Glomerular visceral epithelial cell (primary cell): ENCODE measurements at regions not wholly inside any gene's neighbourhood (a gene's known extent, or its start where the extent isn't known, plus 50 kb on each side); places are given as distances from the start of the nearest gene placed in this dataset.
A peak's percentile ranks its signal among the peaks of the same experiment; 100 is the strongest.

Experiments
- DNase-seq: peaks from one replicate; pipeline ENCODE4 v3.0.0-alpha.2; 2016; ENCODE audit errors: extremely low spot score

- no peak for DNase-seq
These were observed 304.4 kb upstream of the C2CD4B start for GRCh38 chr15:62469478-62469873.

DNA sequence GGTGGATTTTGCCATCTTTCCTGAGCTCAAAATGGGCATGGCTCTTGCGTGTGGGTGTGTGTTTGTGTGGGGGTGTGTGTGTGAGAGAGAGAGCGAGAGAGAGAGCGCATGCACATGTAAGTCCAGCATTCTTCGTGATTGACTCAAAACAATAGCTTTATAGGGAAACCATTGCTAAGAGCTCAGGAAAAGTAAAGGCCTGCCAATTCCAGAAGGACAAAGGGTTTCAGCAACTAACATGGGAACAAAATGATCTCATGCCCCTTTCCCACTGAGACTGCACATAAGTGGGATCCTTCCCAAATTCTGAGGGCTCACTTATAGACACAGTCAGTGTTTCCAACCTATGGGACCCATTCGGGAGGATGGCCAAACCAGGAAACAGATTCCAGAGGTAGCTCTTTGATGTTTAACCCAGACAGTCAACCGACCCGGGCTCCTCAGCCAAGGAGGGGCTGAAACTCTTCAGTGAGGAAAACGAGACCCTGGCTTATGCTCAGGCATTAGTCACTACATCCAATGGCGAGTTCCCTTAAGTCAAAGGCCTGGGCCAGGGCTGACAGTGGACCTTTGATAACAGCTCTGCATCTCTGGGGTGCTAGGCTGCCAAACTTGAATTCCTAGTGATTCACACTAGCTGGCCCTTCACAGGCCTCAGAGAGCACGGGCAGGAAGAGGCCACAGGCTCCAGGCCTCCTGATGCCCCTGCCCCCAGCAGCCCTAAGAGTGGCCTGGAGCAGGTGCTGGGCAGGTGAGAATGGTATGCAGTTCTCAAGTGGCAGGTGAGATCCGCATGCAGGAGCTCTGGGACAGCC lies 305.0 kb upstream of the C2CD4B start:
- DNase-seq = peak; percentile 31

- no peak for DNase-seq
These were observed 307.7 kb upstream of the C2CD4B start for GRCh38 chr15:62472616-62473299.

DNA sequence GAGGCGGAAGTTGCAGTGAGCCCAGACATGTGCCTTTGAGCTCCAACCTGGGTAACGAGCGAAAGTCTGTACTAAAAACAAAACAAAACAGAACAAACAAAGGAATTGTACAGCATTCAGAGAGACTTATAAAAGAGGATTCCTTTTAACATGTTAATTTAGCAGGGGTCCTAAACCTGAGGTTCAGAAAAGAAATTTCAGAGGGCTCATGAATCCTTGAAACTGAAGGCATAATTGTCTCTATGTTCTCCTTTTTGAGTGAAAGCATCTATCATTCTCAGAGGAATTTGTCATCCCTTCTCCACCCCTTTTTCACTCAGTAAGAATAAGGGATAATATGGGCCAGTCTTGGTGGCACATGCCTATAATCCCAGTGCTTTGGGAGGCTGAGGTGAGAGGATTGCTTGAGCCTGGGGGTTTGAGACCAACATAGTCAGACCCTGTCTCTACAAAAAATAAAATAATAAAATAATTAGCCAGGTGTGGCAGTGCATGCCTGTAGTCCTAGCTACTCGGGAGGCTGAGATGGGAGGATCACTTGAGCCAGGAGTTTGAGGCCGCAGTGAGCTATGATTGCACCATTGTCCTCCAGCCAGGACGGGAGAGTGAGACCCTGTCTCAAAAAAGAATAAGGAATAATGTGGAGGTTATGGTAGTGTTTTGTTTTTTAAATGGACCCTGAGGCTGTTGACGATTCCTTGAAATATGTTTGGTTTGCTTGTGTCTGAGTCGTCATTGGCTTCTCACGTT lies 309.1 kb upstream of the C2CD4B start:
- no peak for DNase-seq

DNA sequence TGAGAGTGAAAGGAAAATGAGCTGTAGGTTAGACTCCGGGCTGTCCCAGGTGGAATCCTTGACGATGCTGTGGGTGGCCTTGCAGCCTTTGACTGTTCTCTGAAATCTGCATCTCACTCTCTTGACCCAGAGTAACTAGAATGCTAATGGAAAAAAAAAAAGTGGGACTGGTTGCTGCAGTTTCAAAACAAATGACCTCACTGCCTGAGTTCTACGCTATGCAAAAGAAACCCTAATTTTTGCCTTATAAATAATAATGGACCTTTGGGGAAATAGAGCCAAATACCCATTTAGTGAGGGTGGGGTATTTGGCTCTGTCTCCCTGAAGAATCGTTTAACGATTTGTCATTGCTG lies 309.7 kb upstream of the C2CD4B start:
- DNase-seq = no peak

DNA sequence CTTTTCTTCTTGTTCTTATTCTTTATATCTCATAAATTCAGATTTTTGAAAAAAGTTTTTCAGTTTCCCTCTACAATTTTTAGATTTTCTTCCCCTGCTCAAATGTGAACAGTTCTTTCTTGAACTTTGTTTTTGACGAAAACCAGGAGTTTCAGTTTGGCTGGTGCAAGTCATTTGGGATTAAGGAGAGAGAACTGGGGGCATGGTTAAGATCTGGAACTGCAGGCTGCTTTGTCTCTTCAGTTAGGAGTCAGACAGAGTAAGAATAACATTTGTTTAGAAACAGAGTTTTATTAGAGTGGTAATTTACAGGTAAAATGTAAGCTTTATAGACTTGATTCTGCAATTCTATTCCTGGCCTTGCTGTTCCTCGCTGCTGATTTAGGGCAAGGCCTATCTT lies 310.5 kb upstream of the C2CD4B start:
- DNase-seq = no peak

DNA sequence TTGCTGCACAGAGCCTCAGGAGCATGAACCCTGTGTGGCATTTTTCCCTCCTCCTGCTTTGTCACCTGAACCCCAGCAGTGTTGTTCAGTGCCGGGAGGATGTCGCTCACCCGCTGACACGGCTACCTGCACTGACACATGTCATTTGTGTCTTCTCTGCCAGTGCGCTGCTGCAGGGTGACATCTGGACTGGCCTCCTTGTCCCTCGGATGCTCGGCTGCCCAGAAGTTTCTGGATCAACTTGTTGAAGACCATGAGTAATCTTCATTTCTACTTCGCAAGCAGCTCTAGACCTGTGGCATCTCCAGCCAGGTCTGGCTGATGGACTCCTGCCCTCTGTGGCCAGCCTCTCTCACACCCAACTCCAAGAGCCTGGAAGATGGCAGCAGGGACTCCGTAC lies 311.1 kb upstream of the C2CD4B start:
- DNase-seq = no peak

GRCh38 chr15:62477929-62478328 lies 312.8 kb upstream of the C2CD4B start:
- DNase-seq = no peak

GRCh38 chr15:62482785-62483429 lies 317.8 kb upstream of the C2CD4B start:
- DNase-seq = peak; percentile 5

GRCh38 chr15:62483814-62484213 lies 318.7 kb upstream of the C2CD4B start:
- DNase-seq = no peak

DNA sequence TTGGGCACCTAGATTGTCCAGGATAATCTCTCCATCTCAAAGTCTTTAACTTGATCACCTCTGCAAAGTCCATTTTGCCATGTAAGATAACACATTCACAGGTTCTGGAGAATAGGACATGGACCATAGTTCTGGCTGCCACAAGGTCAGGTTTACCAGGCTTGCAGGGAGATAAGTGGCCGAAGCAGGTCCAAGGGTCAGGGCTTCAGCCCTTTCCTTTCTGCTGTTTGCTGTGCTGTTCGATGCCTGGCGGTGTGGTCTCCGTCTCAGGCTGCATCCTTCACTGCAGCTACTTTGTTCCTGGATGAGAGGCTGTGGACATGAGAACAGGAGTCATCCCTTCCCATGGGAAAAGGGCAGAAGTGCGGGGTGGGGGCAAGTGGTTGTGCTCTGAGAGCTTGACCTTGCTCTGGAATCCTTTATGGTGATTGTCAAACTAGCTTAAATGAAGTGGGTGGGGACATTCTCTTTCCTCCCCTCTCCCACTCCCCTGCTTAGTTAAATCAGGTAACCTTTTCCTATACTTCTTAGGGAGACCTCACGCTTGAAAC lies 320.2 kb upstream of the C2CD4B start:
- no peak for DNase-seq

DNA sequence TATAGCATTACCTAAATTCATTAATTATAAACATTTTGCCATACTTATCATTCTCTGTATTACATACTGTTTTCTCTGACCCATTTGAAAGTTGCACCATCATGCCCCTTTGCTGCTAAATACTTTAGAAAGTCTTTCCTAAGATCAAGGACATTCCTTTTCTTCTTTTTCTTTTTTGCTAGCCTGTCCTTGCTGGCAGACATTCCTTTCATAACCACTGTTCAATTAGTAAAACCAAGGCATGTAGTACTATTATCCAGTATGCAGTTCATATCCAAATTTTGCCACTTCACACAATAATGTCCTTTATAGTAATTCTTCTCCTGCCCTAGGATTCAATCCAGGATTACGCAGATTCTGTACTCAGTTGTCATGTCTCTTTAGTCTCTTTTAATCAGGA lies 321.0 kb upstream of the C2CD4B start:
- no peak for DNase-seq

GRCh38 chr15:62488387-62488786 lies 323.3 kb upstream of the C2CD4B start:
- DNase-seq = no peak

DNA sequence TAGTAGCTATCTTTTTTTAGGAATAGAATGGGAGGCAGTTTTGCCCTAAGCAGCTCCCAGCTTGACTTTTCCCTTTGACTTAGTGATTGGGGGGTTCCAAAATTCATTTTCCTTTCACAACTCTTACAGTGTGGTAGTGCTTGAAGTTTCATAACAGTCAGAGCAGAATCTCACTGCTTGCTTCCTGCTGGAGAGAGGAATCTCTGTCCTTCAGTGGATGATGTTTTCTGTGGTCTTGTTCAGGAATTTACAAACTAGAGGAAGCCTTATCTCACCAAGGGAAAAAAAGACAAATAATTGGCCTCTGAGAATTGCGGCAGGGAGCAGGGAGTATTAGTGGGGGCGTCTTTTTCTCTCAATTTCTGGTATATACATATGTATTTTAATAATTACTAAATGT lies 326.6 kb upstream of the C2CD4B start:
- peak; percentile 10 for DNase-seq

DNA sequence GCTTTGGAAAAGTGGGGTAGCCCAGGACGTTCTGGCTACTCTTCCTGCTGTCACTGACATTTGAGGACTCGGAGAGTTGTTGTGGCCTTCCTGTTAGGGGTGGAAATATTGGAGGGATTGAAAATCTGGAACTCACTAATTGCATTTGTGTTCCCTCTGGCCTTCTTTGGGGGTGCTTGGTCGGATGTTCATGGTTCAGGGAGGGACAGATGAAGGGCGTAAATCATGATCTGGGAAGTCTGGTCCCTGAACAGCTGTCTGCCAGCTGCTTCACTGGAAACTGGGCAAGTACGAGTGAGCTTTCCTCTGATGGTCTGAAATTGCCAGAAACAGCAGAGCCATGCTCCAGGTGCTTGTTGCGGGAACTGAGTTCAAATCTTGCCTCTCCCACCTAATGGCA lies 327.8 kb upstream of the C2CD4B start:
- DNase-seq = no peak

- no peak for DNase-seq
These were observed 329.1 kb upstream of the C2CD4B start for GRCh38 chr15:62494197-62494596.

DNA sequence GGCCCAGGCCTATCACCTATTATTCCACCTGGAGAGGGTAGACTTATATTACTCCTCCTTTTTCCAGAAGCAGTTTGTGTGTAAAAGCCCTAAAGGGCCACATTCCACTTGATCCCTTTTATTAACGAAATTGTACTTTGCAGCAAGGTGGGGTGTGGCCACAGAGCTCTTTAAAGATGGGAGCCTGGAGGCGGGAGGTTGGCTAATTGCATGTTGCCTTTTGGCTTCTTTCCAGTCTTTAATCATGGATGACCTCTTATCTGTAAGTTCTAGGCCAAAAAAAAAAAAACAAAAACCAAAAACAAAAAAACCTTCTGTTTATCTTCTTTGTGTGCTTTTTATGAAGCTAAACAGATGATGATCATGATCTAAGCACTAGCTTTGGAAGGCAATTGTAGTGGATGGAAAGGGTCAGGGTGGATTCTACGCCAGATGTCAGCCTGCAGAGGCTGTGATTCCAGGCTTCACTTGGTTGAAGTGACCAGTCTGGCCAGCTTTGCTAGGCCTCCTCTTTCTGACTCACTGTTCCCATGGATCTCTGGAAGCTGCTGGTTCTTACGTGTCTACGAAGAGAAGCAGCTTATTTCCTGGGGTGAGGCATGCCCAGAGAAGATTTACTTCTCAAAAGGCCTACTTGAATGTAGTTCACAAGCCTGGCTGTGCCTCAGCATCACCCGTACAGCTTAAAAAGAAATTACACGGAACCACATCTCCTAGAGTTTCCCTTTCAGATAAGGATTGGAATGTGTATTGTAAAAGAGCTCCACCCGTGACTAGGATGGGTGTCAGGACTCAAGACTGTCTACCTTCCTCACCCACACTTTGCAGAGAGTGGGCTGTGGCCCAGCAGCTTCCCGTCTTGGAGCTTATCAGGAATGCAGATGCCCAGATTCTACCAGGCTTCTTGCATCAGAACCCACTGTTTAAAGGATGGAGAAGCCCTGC lies 330.9 kb upstream of the C2CD4B start:
- peak; percentile 6 for DNase-seq

DNA sequence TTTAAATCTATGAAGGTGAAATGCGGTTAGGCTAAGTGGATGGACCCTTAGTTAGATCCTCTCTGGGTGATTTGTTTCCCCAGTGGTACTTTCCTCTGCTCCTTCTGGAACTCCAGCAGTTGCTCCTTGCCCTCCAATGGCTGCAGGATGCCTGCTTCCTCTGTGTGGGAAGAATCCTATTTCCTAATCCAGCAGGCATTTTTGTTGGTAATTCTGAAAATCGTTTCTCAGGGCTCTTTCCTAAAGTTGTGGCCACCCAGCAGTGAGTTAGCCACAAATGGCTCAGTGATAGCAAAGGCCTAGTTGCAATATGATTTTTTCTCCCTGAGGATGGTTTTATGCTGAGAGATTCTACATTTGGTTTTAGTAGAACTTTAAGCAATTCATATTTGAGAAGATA lies 332.3 kb upstream of the C2CD4B start:
- DNase-seq = no peak

DNA sequence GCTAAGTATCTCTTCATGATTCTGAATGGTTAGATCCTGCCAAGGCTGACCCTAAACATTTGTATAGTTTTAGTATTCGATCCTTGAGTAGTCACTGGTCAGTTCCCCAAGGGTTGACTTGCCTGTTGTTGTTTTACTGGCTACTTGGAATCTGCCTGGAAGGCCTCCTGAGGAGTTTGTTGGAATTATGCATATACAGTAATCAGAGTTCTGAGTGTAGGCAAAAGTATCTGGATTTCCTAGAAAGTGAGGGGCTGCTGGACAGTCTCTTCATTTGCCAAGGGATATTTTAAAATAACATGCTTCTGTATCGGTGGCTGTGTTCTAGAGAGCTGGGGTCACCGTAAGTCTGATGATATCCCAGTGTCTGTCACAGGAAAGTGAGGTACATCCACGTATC lies 333.2 kb upstream of the C2CD4B start:
- no peak for DNase-seq

DNA sequence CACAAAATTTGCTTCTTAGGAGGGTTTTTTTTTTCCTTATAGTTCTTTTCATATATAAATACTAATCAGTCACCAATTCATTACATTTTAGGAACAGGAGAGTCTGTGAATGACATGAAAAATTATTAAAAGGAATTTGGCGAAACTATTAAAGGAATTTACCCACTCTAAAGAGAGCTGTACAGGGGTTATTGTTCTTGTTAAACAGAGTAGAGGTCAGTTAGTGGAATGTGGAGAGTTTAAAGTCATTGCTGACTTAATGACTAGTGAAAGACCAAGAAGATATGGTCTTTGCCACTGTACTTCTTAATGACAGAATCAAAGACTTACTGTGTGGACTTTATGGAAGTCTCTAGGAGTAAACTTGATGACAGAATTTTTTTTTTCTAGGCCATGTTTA lies 333.6 kb upstream of the C2CD4B start:
- DNase-seq = no peak

- no peak for DNase-seq
These were observed 335.2 kb upstream of the C2CD4B start for GRCh38 chr15:62500325-62500724.
